Brain microvascular endothelial cell (primary cell): ENCODE measurements at regions not wholly inside any gene's neighbourhood (a gene's known extent, or its start where the extent isn't known, plus 50 kb on each side); places are given as distances from the start of the nearest gene placed in this dataset.
A peak's percentile ranks its signal among the peaks of the same experiment; 100 is the strongest.
"Not testable (repeated sequence)": the region's sequence is repeated elsewhere in the genome, so short reads cannot be mapped to it uniquely, and the experiment has no call there.

ENCODE experiments used
- DNase-seq: peaks from one replicate; pipeline ENCODE4 v3.0.0-alpha.2; 2020
- H3K27ac ChIP-seq: fragments of 250-450 bp; sonication (Bioruptor Pico); 2 replicates; pipeline ENCODE4 v1.5.1; 2020; ENCODE audit warnings: mild to moderate bottlenecking, moderate library complexity
- H3K27me3 ChIP-seq: fragments of 250-450 bp; sonication (Bioruptor Pico); replicated peaks from 2 replicates; pipeline ENCODE4 v1.5.1; 2020; ENCODE audit warnings: mild to moderate bottlenecking
- H3K36me3 ChIP-seq: fragments of 250-450 bp; sonication (Bioruptor Pico); replicated peaks from 2 replicates; pipeline ENCODE4 v1.5.1; 2020; ENCODE audit warnings: mild to moderate bottlenecking
- H3K4me3 ChIP-seq: 2 replicates; pipeline ENCODE4 v1.5.1; 2011; ENCODE audit warnings: low read depth, mild to moderate bottlenecking, control low read depth, low read length, moderate library complexity
- in situ Hi-C: cut with HindIII; loops from 2 replicates; pipeline ENCODE4 v1.10.0; 2017; ENCODE audit warnings: low sequenced_read_pairs, low pct_ligation_motif_present
- TF ChIP-seq, protein P1 (sequence below): IDR thresholded peaks from 2 replicates; pipeline ENCODE4 v1.5.1; 2011; ENCODE audit warnings: low read depth, mild to moderate bottlenecking, moderate library complexity, low read length, control low read depth, inconsistent platforms; ENCODE audit errors: missing control alignments

DNA sequence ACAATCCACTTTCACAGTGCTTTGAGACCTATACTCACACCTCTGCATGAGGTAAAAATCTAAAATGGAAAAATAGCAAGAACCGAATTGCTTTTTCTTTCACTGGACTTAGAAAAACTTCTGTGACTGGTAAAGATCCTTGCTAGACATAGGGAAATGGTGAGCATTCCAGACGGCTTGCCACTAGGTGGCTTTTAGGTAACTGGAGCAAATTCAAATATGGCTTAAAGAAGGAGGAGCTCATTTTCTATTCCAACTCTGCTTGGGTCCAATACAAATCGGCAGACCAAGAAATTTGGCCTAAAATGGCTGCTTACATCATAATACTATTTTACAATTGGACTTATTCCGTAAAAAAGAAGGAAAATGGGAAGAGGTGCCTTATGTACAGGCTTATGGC, 977.9 kb downstream of the ADGRL2 start:
- peak; percentile 8 for DNase-seq
- H3K27me3 ChIP-seq, result no peaks in the 10 kb centered on the region

DNA sequence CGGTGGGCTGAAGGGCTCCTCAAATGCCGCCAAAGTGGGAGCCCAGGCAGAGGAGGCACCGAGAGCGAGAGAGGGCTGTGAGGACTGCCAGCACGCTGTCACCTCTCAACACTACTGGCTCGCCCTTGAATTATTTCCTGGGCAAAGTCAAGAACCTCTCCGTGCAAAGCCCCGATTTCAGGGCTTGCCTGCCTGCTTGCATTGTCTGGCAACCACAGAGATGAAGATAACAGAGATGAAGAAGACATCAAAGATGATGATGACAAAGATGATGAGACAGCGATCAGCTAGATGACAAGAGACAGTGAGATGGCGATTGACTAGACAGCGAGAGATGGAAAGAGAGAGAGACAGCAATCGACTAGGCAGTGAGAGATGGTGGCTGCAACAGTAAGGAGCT, 976.5 kb downstream of the ADGRL2 start:
- H3K4me3 ChIP-seq, result no peak overlapping the region
- no peaks in the 10 kb centered on the region for H3K27me3 ChIP-seq
- TF ChIP-seq, protein P1, sequence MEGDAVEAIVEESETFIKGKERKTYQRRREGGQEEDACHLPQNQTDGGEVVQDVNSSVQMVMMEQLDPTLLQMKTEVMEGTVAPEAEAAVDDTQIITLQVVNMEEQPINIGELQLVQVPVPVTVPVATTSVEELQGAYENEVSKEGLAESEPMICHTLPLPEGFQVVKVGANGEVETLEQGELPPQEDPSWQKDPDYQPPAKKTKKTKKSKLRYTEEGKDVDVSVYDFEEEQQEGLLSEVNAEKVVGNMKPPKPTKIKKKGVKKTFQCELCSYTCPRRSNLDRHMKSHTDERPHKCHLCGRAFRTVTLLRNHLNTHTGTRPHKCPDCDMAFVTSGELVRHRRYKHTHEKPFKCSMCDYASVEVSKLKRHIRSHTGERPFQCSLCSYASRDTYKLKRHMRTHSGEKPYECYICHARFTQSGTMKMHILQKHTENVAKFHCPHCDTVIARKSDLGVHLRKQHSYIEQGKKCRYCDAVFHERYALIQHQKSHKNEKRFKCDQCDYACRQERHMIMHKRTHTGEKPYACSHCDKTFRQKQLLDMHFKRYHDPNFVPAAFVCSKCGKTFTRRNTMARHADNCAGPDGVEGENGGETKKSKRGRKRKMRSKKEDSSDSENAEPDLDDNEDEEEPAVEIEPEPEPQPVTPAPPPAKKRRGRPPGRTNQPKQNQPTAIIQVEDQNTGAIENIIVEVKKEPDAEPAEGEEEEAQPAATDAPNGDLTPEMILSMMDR, result no peak
- no peak overlapping the region for H3K27ac ChIP-seq
- no peaks in the 10 kb centered on the region for H3K36me3 ChIP-seq
- no peak for DNase-seq
- in situ Hi-C loops, result no loop called here

More for the DNA sequence above, 977.9 kb downstream of the ADGRL2 start:
- H3K27ac ChIP-seq, result no peak overlapping the region
- H3K36me3 ChIP-seq, result no peaks in the 10 kb centered on the region
- in situ Hi-C loops, result no loop called here
- H3K4me3 ChIP-seq, result no peak overlapping the region
- TF ChIP-seq, protein P1, result peak; percentile 46

DNA sequence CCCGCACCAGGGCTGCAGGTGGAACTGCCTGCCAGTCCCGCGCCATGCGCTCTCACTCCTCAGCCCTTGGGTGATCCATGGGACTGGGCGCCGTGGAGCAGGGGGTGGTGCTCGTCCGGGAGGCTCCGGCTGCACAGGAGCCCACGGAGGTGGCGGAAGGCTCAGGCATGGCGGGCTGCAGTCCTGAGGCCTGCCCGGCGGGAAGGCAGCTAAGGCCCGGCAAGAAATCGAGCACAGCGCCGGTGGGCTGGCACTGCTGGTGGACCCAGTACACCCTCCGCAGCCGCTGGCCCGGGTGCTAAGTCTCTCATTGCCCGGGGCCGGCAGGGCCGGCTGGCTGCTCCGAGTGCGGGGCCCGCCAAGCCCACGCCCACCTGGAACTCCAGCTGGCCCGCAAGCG, 976.0 kb downstream of the ADGRL2 start:
- H3K36me3 ChIP-seq, in situ Hi-C loops, H3K27ac ChIP-seq, H3K27me3 ChIP-seq, DNase-seq, H3K4me3 ChIP-seq: not testable (repeated sequence)

DNA sequence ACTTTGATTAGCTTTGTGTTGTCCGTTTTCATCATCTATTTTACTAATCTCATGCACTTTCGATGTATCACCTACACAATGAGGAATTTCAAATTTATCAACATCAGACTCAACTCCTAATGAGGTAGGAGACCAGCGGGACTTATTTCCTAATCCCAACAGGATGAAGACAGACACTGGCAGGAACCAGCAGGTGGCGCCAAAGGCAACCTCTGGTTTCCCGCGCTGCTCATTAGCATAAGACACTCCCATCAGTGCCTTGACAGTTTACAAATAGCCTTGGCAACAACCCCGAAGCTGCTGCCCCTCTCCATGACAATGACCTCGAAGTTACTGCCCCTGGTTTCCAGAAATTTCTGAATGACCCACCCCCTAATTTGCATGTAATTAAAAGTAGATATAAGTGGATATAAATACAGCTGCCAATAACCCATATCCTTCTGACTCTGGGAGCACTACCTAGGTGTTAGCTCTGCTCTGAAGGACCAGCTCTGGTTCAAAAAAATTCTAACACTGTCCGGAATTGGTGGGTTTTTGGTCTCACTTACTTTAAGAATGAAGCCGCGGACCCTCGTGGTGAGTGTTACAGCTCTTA, 974.8 kb downstream of the ADGRL2 start:
- DNase-seq, result peak; percentile 18
- no peaks in the 10 kb centered on the region for H3K27me3 ChIP-seq
- H3K4me3 ChIP-seq, result no peak overlapping the region
- no peaks in the 10 kb centered on the region for H3K36me3 ChIP-seq
- H3K27ac ChIP-seq, result no peak overlapping the region
- in situ Hi-C loops, result no loop called here
- TF ChIP-seq, protein P1, result peak; percentile 72

DNA sequence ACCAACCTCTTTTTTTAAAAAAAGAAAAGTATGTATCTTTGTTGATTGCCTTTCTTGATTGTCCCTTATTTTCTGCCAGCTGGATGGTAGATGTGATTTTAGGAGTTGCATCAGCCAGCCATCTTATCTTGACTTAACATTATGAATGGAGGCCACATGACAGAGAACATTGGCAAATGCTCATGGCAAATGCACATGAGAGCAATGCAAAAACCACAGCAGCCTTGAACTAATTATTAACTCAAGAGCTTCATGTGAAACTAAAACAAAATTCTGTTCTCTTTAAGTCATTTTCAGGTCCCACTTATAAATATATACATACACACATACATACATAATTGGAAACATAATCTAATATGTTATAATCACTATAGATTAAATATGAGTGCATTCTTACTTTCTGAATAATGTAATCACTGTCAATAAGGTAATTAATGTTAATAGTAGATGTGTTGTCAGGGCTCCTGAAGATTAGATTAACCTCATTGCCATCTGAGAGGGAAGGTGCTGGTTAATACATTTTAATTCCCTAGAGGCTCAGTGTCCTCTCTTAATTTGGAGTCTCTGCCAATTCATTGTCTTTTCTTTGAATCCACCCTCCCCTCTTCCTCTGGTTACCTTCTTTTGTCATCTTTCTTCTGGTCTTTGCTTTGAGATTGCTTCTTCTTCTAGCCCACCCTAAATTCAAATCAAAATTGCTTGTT, 962.2 kb downstream of the ADGRL2 start:
- TF ChIP-seq, protein P1, result no peak
- Histone ChIP-seq H3K27ac (no peak overlapping the region), H3K27me3 (no peaks in the 10 kb centered on the region), H3K4me3 (no peak overlapping the region), H3K36me3 (no peaks in the 10 kb centered on the region)
- in situ Hi-C loops, result no loop called here
- no peak for DNase-seq

DNA sequence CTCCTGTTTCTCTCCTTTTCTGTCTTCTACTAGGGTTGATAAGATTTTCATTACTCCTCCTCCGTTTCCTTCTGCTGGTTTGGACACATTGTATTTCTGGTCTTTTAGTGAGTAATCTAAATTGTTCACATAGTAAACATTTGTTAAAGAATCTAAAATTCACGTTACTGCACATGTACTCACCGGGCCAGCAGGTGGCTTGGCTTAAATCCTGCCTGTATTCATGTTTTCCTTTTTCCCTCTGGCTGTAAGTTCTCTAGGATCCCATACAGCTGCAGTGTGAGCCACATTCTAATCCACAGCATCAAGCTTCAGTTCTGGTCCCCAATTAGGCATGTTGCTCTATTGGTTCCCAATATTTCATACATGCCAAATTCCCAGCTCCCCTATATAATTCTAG, 958.3 kb downstream of the ADGRL2 start:
- Histone ChIP-seq H3K36me3 (no peaks in the 10 kb centered on the region), H3K4me3 (no peak overlapping the region), H3K27ac (no peak overlapping the region), H3K27me3 (no peaks in the 10 kb centered on the region)
- DNase-seq, result no peak
- TF ChIP-seq, protein P1, result no peak
- in situ Hi-C loops, result no loop called here
